HEK293 (cell line): ENCODE measurements at regions not wholly inside any gene's neighbourhood (a gene's known extent, or its start where the extent isn't known, plus 50 kb on each side); places are given as distances from the start of the nearest gene placed in this dataset.

ENCODE experiments used
- CTCF ChIA-PET: fragments of 350-600 bp; formaldehyde crosslinking; extraction: SDS; loops from one replicate; lab custom pipeline; 2021; ENCODE audit warnings: antibody characterized with exemption; lab: Yijun Ruan, JAX
- POLR2A ChIA-PET: fragments of 300-600 bp; formaldehyde crosslinking; extraction: SDS; loops from one replicate; lab custom pipeline; 2020; ENCODE audit warnings: antibody characterized with exemption, inconsistent platforms; lab: Yijun Ruan, JAX
- H3K27ac ChIP-seq: fragments of 200-500 bp; sonication (Bioruptor generic); 2 replicates; pipeline ENCODE4 v1.5.1; 2014; ENCODE audit warnings: low read depth, low read length, control low read depth, inconsistent platforms; ENCODE audit errors: extremely low read depth
- H3K36me3 ChIP-seq, 2 experiments: fragments of 200-500 bp in 1 of 2; sonication (Bioruptor generic) in 1 of 2; 1 replicate in 1 of 2; 2 replicates in 1 of 2; pipeline ENCODE4 v1.5.1; 2014 to 2017; ENCODE audit warnings: inconsistent platforms in 2 of 2, low read length in 2 of 2; ENCODE audit not compliant: control insufficient read depth in 2 of 2, insufficient read depth in 1 of 2
- H3K4me1 ChIP-seq: fragments of 200-500 bp; sonication (Bioruptor generic); 2 replicates; pipeline ENCODE4 v1.5.1; 2014; ENCODE audit warnings: mild to moderate bottlenecking, low read length, inconsistent platforms; ENCODE audit not compliant: control insufficient read depth, insufficient read depth
- H3K4me3 ChIP-seq: 2 replicates; pipeline ENCODE4 v1.5.1; 2011; ENCODE audit warnings: low read depth, mild to moderate bottlenecking, control low read depth, low read length, moderate library complexity
- H3K9me3 ChIP-seq: fragments of 200-500 bp; sonication (Bioruptor generic); 2 replicates; pipeline ENCODE4 v1.5.1; 2014; ENCODE audit warnings: low read depth, low read length, inconsistent platforms; ENCODE audit not compliant: control insufficient read depth, insufficient read depth
- HOXC10 ChIP-seq: sonication (generic); formaldehyde crosslinking; IDR thresholded peaks from 2 replicates; pipeline ENCODE4 v1.8.1; 2023; ENCODE audit warnings: mild to moderate bottlenecking, missing genetic modification reagents
- PBX3 ChIP-seq: sonication (generic); formaldehyde crosslinking; IDR thresholded peaks from 2 replicates; pipeline ENCODE4 v1.8.1; 2022; ENCODE audit warnings: mild to moderate bottlenecking, moderate library complexity, missing genetic modification reagents
- SCRT1 ChIP-seq: fragments of 450-650 bp; formaldehyde crosslinking; IDR thresholded peaks from 2 replicates; pipeline ENCODE4 v1.5.1; 2016; ENCODE audit warnings: missing biosample characterization, missing genetic modification characterization, borderline replicate concordance
- SP2 ChIP-seq: fragments of 450-650 bp; formaldehyde crosslinking; IDR thresholded peaks from 2 replicates; pipeline ENCODE4 v1.5.1; 2016; ENCODE audit warnings: missing biosample characterization, missing genetic modification characterization
- ZBTB26 ChIP-seq: fragments of 450-650 bp; formaldehyde crosslinking; optimal IDR thresholded peaks from 2 replicates; pipeline ENCODE3; 2016; ENCODE audit warnings: missing biosample characterization, mild to moderate bottlenecking, missing genetic modification characterization
- ZNF112 ChIP-seq: fragments of 450-650 bp; formaldehyde crosslinking; IDR thresholded peaks from 2 replicates; pipeline ENCODE4 v1.5.0; 2017; ENCODE audit warnings: missing biosample characterization, missing genetic modification characterization
- ZNF223 ChIP-seq: fragments of 450-650 bp; formaldehyde crosslinking; IDR thresholded peaks from 2 replicates; pipeline ENCODE4 v1.5.1; 2016; ENCODE audit warnings: missing biosample characterization, missing genetic modification characterization
- ZNF302 ChIP-seq: fragments of 450-650 bp; formaldehyde crosslinking; IDR thresholded peaks from 2 replicates; pipeline ENCODE4 v1.5.1; 2016; ENCODE audit warnings: missing biosample characterization, missing genetic modification characterization, low read depth
- ZNF404 ChIP-seq: fragments of 450-650 bp; formaldehyde crosslinking; IDR thresholded peaks from 2 replicates; pipeline ENCODE4 v1.5.1; 2017; ENCODE audit warnings: missing biosample characterization, missing genetic modification characterization
- ZNF510 ChIP-seq: fragments of 450-650 bp; formaldehyde crosslinking; IDR thresholded peaks from 2 replicates; pipeline ENCODE4 v1.5.1; 2018; ENCODE audit warnings: mild to moderate bottlenecking, missing genetic modification characterization, missing biosample characterization; ENCODE audit not compliant: insufficient replicate concordance
- ZNF544 ChIP-seq: fragments of 450-650 bp; formaldehyde crosslinking; IDR thresholded peaks from 2 replicates; pipeline ENCODE4 v1.5.0; 2017; ENCODE audit warnings: missing biosample characterization, missing genetic modification characterization
- ZNF843 ChIP-seq: fragments of 450-650 bp; formaldehyde crosslinking; IDR thresholded peaks from 2 replicates; pipeline ENCODE4 v1.5.1; 2016; ENCODE audit warnings: missing biosample characterization, missing genetic modification characterization
- ZSCAN16 ChIP-seq: fragments of 450-650 bp; formaldehyde crosslinking; IDR thresholded peaks from 2 replicates; pipeline ENCODE4 v1.5.1; 2016; ENCODE audit warnings: missing biosample characterization, missing genetic modification characterization
- TF ChIP-seq, protein P1 (sequence below): fragments of 450-650 bp; formaldehyde crosslinking; IDR thresholded peaks from 2 replicates; pipeline ENCODE4 v1.5.1; 2016; ENCODE audit warnings: missing biosample characterization, missing genetic modification characterization, borderline replicate concordance
- TF ChIP-seq, protein P2 (sequence below): fragments of 450-650 bp; IDR thresholded peaks from 2 replicates; pipeline ENCODE4 v1.5.1; 2018; ENCODE audit warnings: missing biosample characterization, mild to moderate bottlenecking, missing genetic modification characterization
- TF ChIP-seq, protein P3 (sequence below): fragments of 450-650 bp; formaldehyde crosslinking; IDR thresholded peaks from 2 replicates; pipeline ENCODE4 v1.5.1; 2017; ENCODE audit warnings: missing biosample characterization, missing genetic modification characterization

GRCh38 chr17:70434536-70435490 is 265.5 kb downstream of the KCNJ2 start (continued):
- TF ChIP-seq ZNF510 (tag by site-specific recombination) (no peak), ZBTB26 (tag by site-specific recombination) (no peak)
- TF ChIP-seq, all 188 proteins: peak for 0

GRCh38 chr17:70437656-70438055 is 268.3 kb downstream of the KCNJ2 start:
- no peak for TF ChIP-seq HOXC10 (CRISPR knock-in tag)
- TF ChIP-seq ZNF544 (tag by site-specific recombination): no peak
- TF ChIP-seq ZSCAN16 (tag by site-specific recombination): no peak
- no peak for TF ChIP-seq ZNF223 (tag by site-specific recombination)
- no peak for TF ChIP-seq ZNF404 (tag by site-specific recombination)
- TF ChIP-seq, protein P1, sequence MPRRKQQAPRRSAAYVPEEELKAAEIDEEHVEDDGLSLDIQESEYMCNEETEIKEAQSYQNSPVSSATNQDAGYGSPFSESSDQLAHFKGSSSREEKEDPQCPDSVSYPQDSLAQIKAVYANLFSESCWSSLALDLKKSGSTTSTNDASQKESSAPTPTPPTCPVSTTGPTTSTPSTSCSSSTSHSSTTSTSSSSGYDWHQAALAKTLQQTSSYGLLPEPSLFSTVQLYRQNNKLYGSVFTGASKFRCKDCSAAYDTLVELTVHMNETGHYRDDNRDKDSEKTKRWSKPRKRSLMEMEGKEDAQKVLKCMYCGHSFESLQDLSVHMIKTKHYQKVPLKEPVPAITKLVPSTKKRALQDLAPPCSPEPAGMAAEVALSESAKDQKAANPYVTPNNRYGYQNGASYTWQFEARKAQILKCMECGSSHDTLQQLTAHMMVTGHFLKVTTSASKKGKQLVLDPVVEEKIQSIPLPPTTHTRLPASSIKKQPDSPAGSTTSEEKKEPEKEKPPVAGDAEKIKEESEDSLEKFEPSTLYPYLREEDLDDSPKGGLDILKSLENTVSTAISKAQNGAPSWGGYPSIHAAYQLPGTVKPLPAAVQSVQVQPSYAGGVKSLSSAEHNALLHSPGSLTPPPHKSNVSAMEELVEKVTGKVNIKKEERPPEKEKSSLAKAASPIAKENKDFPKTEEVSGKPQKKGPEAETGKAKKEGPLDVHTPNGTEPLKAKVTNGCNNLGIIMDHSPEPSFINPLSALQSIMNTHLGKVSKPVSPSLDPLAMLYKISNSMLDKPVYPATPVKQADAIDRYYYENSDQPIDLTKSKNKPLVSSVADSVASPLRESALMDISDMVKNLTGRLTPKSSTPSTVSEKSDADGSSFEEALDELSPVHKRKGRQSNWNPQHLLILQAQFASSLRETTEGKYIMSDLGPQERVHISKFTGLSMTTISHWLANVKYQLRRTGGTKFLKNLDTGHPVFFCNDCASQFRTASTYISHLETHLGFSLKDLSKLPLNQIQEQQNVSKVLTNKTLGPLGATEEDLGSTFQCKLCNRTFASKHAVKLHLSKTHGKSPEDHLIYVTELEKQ (tag by site-specific recombination): no peak
- TF ChIP-seq SP2 (tag by site-specific recombination): no peak
- TF ChIP-seq ZNF302: no peak
- TF ChIP-seq, protein P2, sequence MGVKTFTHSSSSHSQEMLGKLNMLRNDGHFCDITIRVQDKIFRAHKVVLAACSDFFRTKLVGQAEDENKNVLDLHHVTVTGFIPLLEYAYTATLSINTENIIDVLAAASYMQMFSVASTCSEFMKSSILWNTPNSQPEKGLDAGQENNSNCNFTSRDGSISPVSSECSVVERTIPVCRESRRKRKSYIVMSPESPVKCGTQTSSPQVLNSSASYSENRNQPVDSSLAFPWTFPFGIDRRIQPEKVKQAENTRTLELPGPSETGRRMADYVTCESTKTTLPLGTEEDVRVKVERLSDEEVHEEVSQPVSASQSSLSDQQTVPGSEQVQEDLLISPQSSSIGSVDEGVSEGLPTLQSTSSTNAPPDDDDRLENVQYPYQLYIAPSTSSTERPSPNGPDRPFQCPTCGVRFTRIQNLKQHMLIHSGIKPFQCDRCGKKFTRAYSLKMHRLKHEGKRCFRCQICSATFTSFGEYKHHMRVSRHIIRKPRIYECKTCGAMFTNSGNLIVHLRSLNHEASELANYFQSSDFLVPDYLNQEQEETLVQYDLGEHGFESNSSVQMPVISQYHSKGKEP: no peak
- no peak for TF ChIP-seq ZNF843 (tag by site-specific recombination)
- TF ChIP-seq ZNF112 (tag by site-specific recombination): no peak
- no peak for TF ChIP-seq PBX3 (CRISPR knock-in tag)
- no peak for TF ChIP-seq SCRT1
- TF ChIP-seq, protein P3, sequence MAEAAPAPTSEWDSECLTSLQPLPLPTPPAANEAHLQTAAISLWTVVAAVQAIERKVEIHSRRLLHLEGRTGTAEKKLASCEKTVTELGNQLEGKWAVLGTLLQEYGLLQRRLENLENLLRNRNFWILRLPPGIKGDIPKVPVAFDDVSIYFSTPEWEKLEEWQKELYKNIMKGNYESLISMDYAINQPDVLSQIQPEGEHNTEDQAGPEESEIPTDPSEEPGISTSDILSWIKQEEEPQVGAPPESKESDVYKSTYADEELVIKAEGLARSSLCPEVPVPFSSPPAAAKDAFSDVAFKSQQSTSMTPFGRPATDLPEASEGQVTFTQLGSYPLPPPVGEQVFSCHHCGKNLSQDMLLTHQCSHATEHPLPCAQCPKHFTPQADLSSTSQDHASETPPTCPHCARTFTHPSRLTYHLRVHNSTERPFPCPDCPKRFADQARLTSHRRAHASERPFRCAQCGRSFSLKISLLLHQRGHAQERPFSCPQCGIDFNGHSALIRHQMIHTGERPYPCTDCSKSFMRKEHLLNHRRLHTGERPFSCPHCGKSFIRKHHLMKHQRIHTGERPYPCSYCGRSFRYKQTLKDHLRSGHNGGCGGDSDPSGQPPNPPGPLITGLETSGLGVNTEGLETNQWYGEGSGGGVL (tag by site-specific recombination): no peak
- CTCF ChIA-PET: no interaction called here

More at GRCh38 chr17:70437656-70438055, 268.3 kb downstream of the KCNJ2 start:
- POLR2A ChIA-PET: no interaction called here
- no peaks in the 10 kb centered on the region for H3K36me3 ChIP-seq
- H3K27ac ChIP-seq: no peak overlapping the region
- H3K4me3 ChIP-seq: no peak overlapping the region
- H3K4me1 ChIP-seq: no peaks in the 10 kb centered on the region
- H3K9me3 ChIP-seq: no peaks in the 10 kb centered on the region
